ENCODE measurements at regions not wholly inside any gene's neighbourhood (a gene's known extent, or its start where the extent isn't known, plus 50 kb on each side); places are given as distances from the start of the nearest gene placed in this dataset.
A peak's percentile ranks its signal among the peaks of the same experiment; 100 is the strongest.
"Not testable (repeated sequence)": the region's sequence is repeated elsewhere in the genome, so short reads cannot be mapped to it uniquely, and the experiment has no call there.

GRCh38 chr14:106327234-106327633 is 800.9 kb downstream of the TMEM121 start:
- no peak for DNase-seq (ENCODE audit: low spot score)

- DNase-seq (ENCODE audit: low spot score): not testable (repeated sequence)
Measured at GRCh38 chr14:106327702-106328353, 801.4 kb downstream of the TMEM121 start.

- not testable (repeated sequence) for DNase-seq (ENCODE audit: low spot score)
Measured at GRCh38 chr14:106329243-106329642, 802.9 kb downstream of the TMEM121 start.

GRCh38 chr14:106329987-106330774 is 803.8 kb downstream of the TMEM121 start:
- DNase-seq (ENCODE audit: low spot score): not testable (repeated sequence)

- DNase-seq (ENCODE audit: low spot score): peak; percentile 22
Measured at GRCh38 chr14:106334428-106335109, 808.2 kb downstream of the TMEM121 start.

- DNase-seq (ENCODE audit: low spot score): not testable (repeated sequence)
Measured at GRCh38 chr14:106335110-106335429, 808.7 kb downstream of the TMEM121 start.

- not testable (repeated sequence) for DNase-seq (ENCODE audit: low spot score)
Measured at GRCh38 chr14:106338775-106339174, 812.4 kb downstream of the TMEM121 start.

- not testable (repeated sequence) for DNase-seq (ENCODE audit: low spot score)
Measured at GRCh38 chr14:106340658-106341057, 814.3 kb downstream of the TMEM121 start.

- not testable (repeated sequence) for DNase-seq (ENCODE audit: low spot score)
Measured at GRCh38 chr14:106341161-106341560, 814.8 kb downstream of the TMEM121 start.

GRCh38 chr14:106343626-106344025 is 817.2 kb downstream of the TMEM121 start:
- DNase-seq (ENCODE audit: low spot score): no peak

- not testable (repeated sequence) for DNase-seq (ENCODE audit: low spot score)
Measured at GRCh38 chr14:106344065-106344614, 817.8 kb downstream of the TMEM121 start.

- not testable (repeated sequence) for DNase-seq (ENCODE audit: low spot score)
Measured at GRCh38 chr14:106344791-106345479, 818.6 kb downstream of the TMEM121 start.

- no peak for DNase-seq (ENCODE audit: low spot score)
Measured at GRCh38 chr14:106346084-106346483, 819.7 kb downstream of the TMEM121 start.

- no peak for DNase-seq (ENCODE audit: low spot score)
Measured at GRCh38 chr14:106346534-106347290, 820.3 kb downstream of the TMEM121 start.

GRCh38 chr14:106347291-106347778 is 821.0 kb downstream of the TMEM121 start:
- no peak for DNase-seq (ENCODE audit: low spot score)

GRCh38 chr14:106347890-106348755 is 821.7 kb downstream of the TMEM121 start:
- no peak for DNase-seq (ENCODE audit: low spot score)

- peak; percentile 51 for DNase-seq (ENCODE audit: low spot score)
Measured at GRCh38 chr14:106348873-106349540, 822.6 kb downstream of the TMEM121 start.

GRCh38 chr14:106349678-106350457 is 823.5 kb downstream of the TMEM121 start:
- DNase-seq (ENCODE audit: low spot score): not testable (repeated sequence)
